ENCODE measurements at regions not wholly inside any gene's neighbourhood (a gene's known extent, or its start where the extent isn't known, plus 50 kb on each side); places are given as distances from the start of the nearest gene placed in this dataset.
"Not testable (repeated sequence)": the region's sequence is repeated elsewhere in the genome, so short reads cannot be mapped to it uniquely, and the experiment has no call there.

- ATAC-seq (ENCODE audit: insufficient read depth, low FRiP score) (no peak), DNase-seq (peak in 1 of 3 donors; percentile 18)
- no peak for TF ChIP-seq CTCF (IDR thresholded peaks at IDR 0.05; ENCODE audit: control extremely low read depth, extremely low read depth)
- Histone ChIP-seq H3K36me3 (ENCODE audit: control insufficient read depth in 4 of 4, insufficient read depth in 4 of 4, low read length in 4 of 4) (no peaks in the 10 kb centered on the region), H3K27me3 (ENCODE audit: control insufficient read depth in 3 of 3, insufficient read depth in 3 of 3, low read length in 2 of 3) (no peaks in the 10 kb centered on the region), H3K9ac (ENCODE audit: insufficient read depth in 1 of 2, low read length in 2 of 2) (no peak overlapping the region), H3K27ac (ENCODE audit: low read depth in 1 of 2, low read length in 1 of 2) (no peak overlapping the region), H3K4me3 (no peak overlapping the region), H3K9me3 (ENCODE audit: control insufficient read depth in 4 of 4, insufficient read depth in 3 of 4, low read length in 3 of 4) (no peaks in the 10 kb centered on the region), H3K4me1 (ENCODE audit: control insufficient read depth in 5 of 5, insufficient read depth in 5 of 5, low read length in 5 of 5) (no peaks in the 10 kb centered on the region)
- WGBS, 2 donors: 47 to 67% methylated on average over 1 of the region's 1 CpG
Observed at GRCh38 chr1:199084293-199084692, 445.5 kb downstream of the PTPRC start.

GRCh38 chr1:199085903-199086302, 447.1 kb downstream of the PTPRC start:
- ATAC-seq (ENCODE audit: insufficient read depth, low FRiP score): no peak
- no peaks in the 10 kb centered on the region for H3K27me3 ChIP-seq (ENCODE audit: control insufficient read depth in 3 of 3, insufficient read depth in 3 of 3, low read length in 2 of 3)
- H3K27ac ChIP-seq (ENCODE audit: low read depth in 1 of 2, low read length in 1 of 2): no peak overlapping the region
- no peaks in the 10 kb centered on the region for H3K4me1 ChIP-seq (ENCODE audit: control insufficient read depth in 5 of 5, insufficient read depth in 5 of 5, low read length in 5 of 5)
- H3K4me3 ChIP-seq: no peak overlapping the region
- no peak for TF ChIP-seq CTCF (IDR thresholded peaks at IDR 0.05; ENCODE audit: control extremely low read depth, extremely low read depth)
- no peak for DNase-seq
- no peaks in the 10 kb centered on the region for H3K9me3 ChIP-seq (ENCODE audit: control insufficient read depth in 4 of 4, insufficient read depth in 3 of 4, low read length in 3 of 4)
- 99% methylated on average over 4 of the region's 4 CpGs for WGBS, 2 donors
- no peaks in the 10 kb centered on the region for H3K36me3 ChIP-seq (ENCODE audit: control insufficient read depth in 4 of 4, insufficient read depth in 4 of 4, low read length in 4 of 4)
- no peak overlapping the region for H3K9ac ChIP-seq (ENCODE audit: insufficient read depth in 1 of 2, low read length in 2 of 2)

GRCh38 chr1:199087144-199087543, 448.3 kb downstream of the PTPRC start:
- TF ChIP-seq CTCF (IDR thresholded peaks at IDR 0.05; ENCODE audit: control extremely low read depth, extremely low read depth): no peak
- H3K9ac ChIP-seq (ENCODE audit: insufficient read depth in 1 of 2, low read length in 2 of 2): no peak overlapping the region
- H3K9me3 ChIP-seq (ENCODE audit: control insufficient read depth in 4 of 4, insufficient read depth in 3 of 4, low read length in 3 of 4): no peaks in the 10 kb centered on the region
- WGBS, 2 donors: 97 to 98% methylated on average over 2 of the region's 2 CpGs
- H3K27ac ChIP-seq (ENCODE audit: low read depth in 1 of 2, low read length in 1 of 2): no peak overlapping the region
- H3K27me3 ChIP-seq (ENCODE audit: control insufficient read depth in 3 of 3, insufficient read depth in 3 of 3, low read length in 2 of 3): no peaks in the 10 kb centered on the region
- no peak for ATAC-seq (ENCODE audit: insufficient read depth, low FRiP score)
- no peaks in the 10 kb centered on the region for H3K36me3 ChIP-seq (ENCODE audit: control insufficient read depth in 4 of 4, insufficient read depth in 4 of 4, low read length in 4 of 4)
- H3K4me1 ChIP-seq (ENCODE audit: control insufficient read depth in 5 of 5, insufficient read depth in 5 of 5, low read length in 5 of 5): no peaks in the 10 kb centered on the region
- DNase-seq: no peak
- no peak overlapping the region for H3K4me3 ChIP-seq

GRCh38 chr1:199089393-199090122, 450.7 kb downstream of the PTPRC start:
- no peak overlapping the region for H3K4me3 ChIP-seq
- no peaks in the 10 kb centered on the region for H3K27me3 ChIP-seq (ENCODE audit: control insufficient read depth in 3 of 3, insufficient read depth in 3 of 3, low read length in 2 of 3)
- 19 to 51% methylated on average over 3 of the region's 3 CpGs for WGBS, 2 donors
- no peaks in the 10 kb centered on the region for H3K4me1 ChIP-seq (ENCODE audit: control insufficient read depth in 5 of 5, insufficient read depth in 5 of 5, low read length in 5 of 5)
- no peaks in the 10 kb centered on the region for H3K36me3 ChIP-seq (ENCODE audit: control insufficient read depth in 4 of 4, insufficient read depth in 4 of 4, low read length in 4 of 4)
- H3K9me3 ChIP-seq (ENCODE audit: control insufficient read depth in 4 of 4, insufficient read depth in 3 of 4, low read length in 3 of 4): no peaks in the 10 kb centered on the region
- ATAC-seq (ENCODE audit: insufficient read depth, low FRiP score) (no peak), DNase-seq (no peak)
- no peak overlapping the region for H3K9ac ChIP-seq (ENCODE audit: insufficient read depth in 1 of 2, low read length in 2 of 2)
- no peak for TF ChIP-seq CTCF (IDR thresholded peaks at IDR 0.05; ENCODE audit: control extremely low read depth, extremely low read depth)
- H3K27ac ChIP-seq (ENCODE audit: low read depth in 1 of 2, low read length in 1 of 2): no peak overlapping the region

- not testable (repeated sequence) for H3K9me3 ChIP-seq (ENCODE audit: control insufficient read depth in 4 of 4, insufficient read depth in 3 of 4, low read length in 3 of 4); DNase-seq; H3K27ac ChIP-seq (ENCODE audit: low read depth in 1 of 2, low read length in 1 of 2); H3K4me3 ChIP-seq; ATAC-seq (ENCODE audit: insufficient read depth, low FRiP score); H3K9ac ChIP-seq (ENCODE audit: insufficient read depth in 1 of 2, low read length in 2 of 2); H3K36me3 ChIP-seq (ENCODE audit: control insufficient read depth in 4 of 4, insufficient read depth in 4 of 4, low read length in 4 of 4); H3K27me3 ChIP-seq (ENCODE audit: control insufficient read depth in 3 of 3, insufficient read depth in 3 of 3, low read length in 2 of 3); H3K4me1 ChIP-seq (ENCODE audit: control insufficient read depth in 5 of 5, insufficient read depth in 5 of 5, low read length in 5 of 5)
- WGBS, 2 donors: 14 to 59% methylated on average over 1 of the region's 1 CpG
Observed at GRCh38 chr1:199095628-199096027, 456.8 kb downstream of the PTPRC start.

Data from lung (tissue), 11 donors.